PC-9 (cell line): ENCODE measurements at regions not wholly inside any gene's neighbourhood (a gene's known extent, or its start where the extent isn't known, plus 50 kb on each side); places are given as distances from the start of the nearest gene placed in this dataset.

Experiments used
- BruUV-seq: library from RNA; stranded (reverse); fragments of 400-500 nt; replicated peaks from 2 replicates; lab custom pipeline; 2021; lab: Mats Ljungman, UMichigan
- CTCF ChIA-PET: fragments of 300-600 bp; sonication (Branson Sonifier 250); formaldehyde crosslinking; loops from one replicate; lab custom pipeline; 2022; ENCODE audit warnings: antibody characterized with exemption; lab: Charles Lee
- POLR2A ChIA-PET: fragments of 300-600 bp; sonication (Branson Sonifier 250); formaldehyde crosslinking; loops from one replicate; lab custom pipeline; 2022; ENCODE audit warnings: antibody characterized with exemption; ENCODE audit not compliant: unreplicated experiment; lab: Charles Lee
- DNase-seq, 2 experiments: peaks; one replicate each; pipeline versions ENCODE4 v3.0.0 to v3.0.0-alpha.2; 2015 to 2022; ENCODE audit warnings: mixed read lengths in 1 of 2
- H2AFZ ChIP-seq: fragments of 200-600 bp; sonication (generic); 2 replicates; pipeline ENCODE4 v1.8.1; 2017; ENCODE audit warnings: antibody characterized with exemption
- H3F3A ChIP-seq: fragments of 200-600 bp; sonication (generic); 2 replicates; pipeline ENCODE4 v1.8.1; 2017; ENCODE audit warnings: antibody characterized with exemption, mild to moderate bottlenecking, low read depth; ENCODE audit not compliant: insufficient read depth
- H3K27ac ChIP-seq: fragments of 200-600 bp; sonication (generic); 2 replicates; pipeline ENCODE4 v1.6.1; 2016; ENCODE audit warnings: mixed run types
- H3K27me3 ChIP-seq: fragments of 200-600 bp; sonication (generic); 2 replicates; pipeline ENCODE4 v1.6.1; 2016; ENCODE audit warnings: low read depth, mixed run types; ENCODE audit not compliant: insufficient read depth
- H3K36me3 ChIP-seq: fragments of 200-600 bp; sonication (generic); 2 replicates; pipeline ENCODE4 v1.6.1; 2016; ENCODE audit warnings: low read depth, mixed run types
- H3K4me1 ChIP-seq: fragments of 200-600 bp; sonication (generic); replicated peaks from 2 replicates; pipeline ENCODE4 v1.6.1; 2016; ENCODE audit warnings: mixed run types; ENCODE audit not compliant: insufficient read depth
- H3K4me2 ChIP-seq: fragments of 200-600 bp; sonication (generic); 2 replicates; pipeline ENCODE4 v1.6.1; 2017; ENCODE audit warnings: mixed run types
- H3K4me3 ChIP-seq: fragments of 200-600 bp; sonication (generic); 2 replicates; pipeline ENCODE4 v1.6.1; 2016; ENCODE audit warnings: mixed run types
- H3K79me2 ChIP-seq: fragments of 200-600 bp; sonication (generic); 2 replicates; pipeline ENCODE4 v1.6.1; 2017; ENCODE audit warnings: low read depth, mixed run types
- H3K9me2 ChIP-seq: fragments of 200-600 bp; sonication (generic); 2 replicates; pipeline ENCODE4 v1.8.1; 2017; ENCODE audit warnings: mild to moderate bottlenecking; ENCODE audit not compliant: insufficient read depth
- H3K9me3 ChIP-seq: fragments of 200-600 bp; sonication (generic); 2 replicates; pipeline ENCODE4 v1.8.1; 2016; ENCODE audit warnings: low read depth; ENCODE audit not compliant: insufficient read depth
- H4K20me1 ChIP-seq: fragments of 200-600 bp; sonication (generic); 2 replicates; pipeline ENCODE4 v1.8.1; 2017; ENCODE audit not compliant: insufficient read depth
- EZH2 ChIP-seq: fragments of 200-600 bp; sonication (generic); IDR thresholded peaks from 2 replicates; pipeline ENCODE4 v1.8.0; 2017; ENCODE audit warnings: antibody characterized with exemption, low read depth
- intact Hi-C: fragments of 100-400 bp; cut with micrococcal nuclease; formaldehyde crosslinking; loops from one replicate; pipeline ENCODE4 v1.10.0; 2022; ENCODE audit not compliant: unreplicated experiment
- TF ChIP-seq, protein P1 (sequence below): fragments of 200-600 bp; sonication (generic); conservative IDR thresholded peaks from 2 replicates; pipeline ENCODE4 v1.6.1; 2017; ENCODE audit warnings: mixed run types, antibody characterized with exemption, mild to moderate bottlenecking, moderate library complexity

DNA sequence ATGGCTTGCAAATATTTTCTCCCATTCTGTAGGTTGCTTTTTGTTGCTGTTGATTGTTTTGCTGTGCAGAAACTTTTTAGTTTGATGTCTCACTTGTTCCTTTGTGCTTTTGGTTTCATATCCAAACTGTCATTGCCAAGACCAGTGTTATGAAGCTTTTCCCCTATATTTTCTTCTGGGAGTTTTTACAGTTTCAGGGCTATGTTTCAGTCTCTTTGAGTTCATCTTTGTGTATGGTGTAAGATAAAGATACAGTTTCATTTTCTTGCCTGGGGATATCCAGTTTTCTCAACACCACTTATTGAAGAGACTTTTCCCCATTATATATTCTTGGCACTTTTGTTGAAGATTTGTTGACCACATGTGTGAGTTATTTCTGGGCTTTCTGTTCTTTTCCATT lies 139.9 kb downstream of the MRPL57 start:
- no peaks in the 10 kb centered on the region for H3K27me3 ChIP-seq
- H3K4me1 ChIP-seq: no peaks in the 10 kb centered on the region
- no peak overlapping the region for H2AFZ ChIP-seq
- TF ChIP-seq, protein P1, sequence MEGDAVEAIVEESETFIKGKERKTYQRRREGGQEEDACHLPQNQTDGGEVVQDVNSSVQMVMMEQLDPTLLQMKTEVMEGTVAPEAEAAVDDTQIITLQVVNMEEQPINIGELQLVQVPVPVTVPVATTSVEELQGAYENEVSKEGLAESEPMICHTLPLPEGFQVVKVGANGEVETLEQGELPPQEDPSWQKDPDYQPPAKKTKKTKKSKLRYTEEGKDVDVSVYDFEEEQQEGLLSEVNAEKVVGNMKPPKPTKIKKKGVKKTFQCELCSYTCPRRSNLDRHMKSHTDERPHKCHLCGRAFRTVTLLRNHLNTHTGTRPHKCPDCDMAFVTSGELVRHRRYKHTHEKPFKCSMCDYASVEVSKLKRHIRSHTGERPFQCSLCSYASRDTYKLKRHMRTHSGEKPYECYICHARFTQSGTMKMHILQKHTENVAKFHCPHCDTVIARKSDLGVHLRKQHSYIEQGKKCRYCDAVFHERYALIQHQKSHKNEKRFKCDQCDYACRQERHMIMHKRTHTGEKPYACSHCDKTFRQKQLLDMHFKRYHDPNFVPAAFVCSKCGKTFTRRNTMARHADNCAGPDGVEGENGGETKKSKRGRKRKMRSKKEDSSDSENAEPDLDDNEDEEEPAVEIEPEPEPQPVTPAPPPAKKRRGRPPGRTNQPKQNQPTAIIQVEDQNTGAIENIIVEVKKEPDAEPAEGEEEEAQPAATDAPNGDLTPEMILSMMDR: no peak
- TF ChIP-seq EZH2: no peak
- POLR2A ChIA-PET: no interaction called here
- no peak overlapping the region for H3K27ac ChIP-seq
- intact Hi-C loops: no loop called here
- CTCF ChIA-PET: no interaction called here
- H3K36me3 ChIP-seq: no peaks in the 10 kb centered on the region
- H3K4me2 ChIP-seq: no peak overlapping the region
- no peaks in the 10 kb centered on the region for H3K9me3 ChIP-seq
- no TSS peak for BruUV-seq
- no peak overlapping the region for H3K4me3 ChIP-seq
- H3F3A ChIP-seq: no peaks in the 10 kb centered on the region
- H3K9me2 ChIP-seq: no peaks in the 10 kb centered on the region
- DNase-seq: no peak
- no peaks in the 10 kb centered on the region for H4K20me1 ChIP-seq
- H3K79me2 ChIP-seq: no peaks in the 10 kb centered on the region

DNA sequence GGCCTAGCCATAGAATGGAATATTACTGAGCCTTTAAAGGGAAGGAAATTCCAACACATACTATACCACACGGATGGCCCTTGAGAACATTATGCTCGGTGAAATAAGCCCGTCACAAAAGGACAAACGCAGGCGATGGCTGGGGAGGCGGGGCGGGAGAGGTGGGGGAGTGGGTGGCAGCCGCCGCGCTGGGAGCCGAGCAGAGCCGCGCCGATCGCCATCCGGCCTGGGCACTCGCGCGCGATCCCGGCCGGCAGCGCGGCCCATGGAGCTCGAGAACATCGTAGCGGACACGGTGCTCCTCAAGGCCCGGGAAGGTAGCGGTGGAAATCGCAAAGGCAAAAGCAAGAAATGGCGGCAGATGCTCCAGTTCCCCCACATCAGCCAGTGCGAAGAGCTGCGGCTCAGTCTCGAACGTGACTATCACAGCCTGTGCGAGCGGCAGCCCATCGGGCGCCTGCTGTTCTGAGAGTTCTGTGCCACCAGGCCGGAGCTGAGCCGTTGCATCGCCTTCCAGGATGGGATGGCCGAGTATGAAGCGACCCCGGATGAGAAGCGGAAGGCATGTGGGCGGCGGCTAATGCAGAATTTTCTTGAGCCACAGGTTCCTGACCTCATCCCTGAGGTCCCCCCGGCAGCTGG lies 140.1 kb downstream of the ZDHHC20 start:
- Histone ChIP-seq H3K9me2 (no peaks in the 10 kb centered on the region), H3F3A (no peaks in the 10 kb centered on the region), H3K4me2 (no peak overlapping the region), H3K4me1 (no peaks in the 10 kb centered on the region), H3K9me3 (no peaks in the 10 kb centered on the region), H3K79me2 (no peaks in the 10 kb centered on the region), H2AFZ (no peak overlapping the region), H4K20me1 (no peaks in the 10 kb centered on the region), H3K36me3 (no peaks in the 10 kb centered on the region), H3K27ac (no peak overlapping the region), H3K27me3 (no peaks in the 10 kb centered on the region), H3K4me3 (no peak overlapping the region)
- DNase-seq: no peak
- no TSS peak for BruUV-seq
- ChIA-PET POLR2A (interaction anchor here (0.6 kb wide), 2 partner anchors 32 to 479 kb away, joined by 3 to 8 read pairs; no protein-coding TSS in a partner anchor), CTCF (no interaction called here)
- intact Hi-C loops: no loop called here
- TF ChIP-seq, protein P1: no peak
- no peak for TF ChIP-seq EZH2

DNA sequence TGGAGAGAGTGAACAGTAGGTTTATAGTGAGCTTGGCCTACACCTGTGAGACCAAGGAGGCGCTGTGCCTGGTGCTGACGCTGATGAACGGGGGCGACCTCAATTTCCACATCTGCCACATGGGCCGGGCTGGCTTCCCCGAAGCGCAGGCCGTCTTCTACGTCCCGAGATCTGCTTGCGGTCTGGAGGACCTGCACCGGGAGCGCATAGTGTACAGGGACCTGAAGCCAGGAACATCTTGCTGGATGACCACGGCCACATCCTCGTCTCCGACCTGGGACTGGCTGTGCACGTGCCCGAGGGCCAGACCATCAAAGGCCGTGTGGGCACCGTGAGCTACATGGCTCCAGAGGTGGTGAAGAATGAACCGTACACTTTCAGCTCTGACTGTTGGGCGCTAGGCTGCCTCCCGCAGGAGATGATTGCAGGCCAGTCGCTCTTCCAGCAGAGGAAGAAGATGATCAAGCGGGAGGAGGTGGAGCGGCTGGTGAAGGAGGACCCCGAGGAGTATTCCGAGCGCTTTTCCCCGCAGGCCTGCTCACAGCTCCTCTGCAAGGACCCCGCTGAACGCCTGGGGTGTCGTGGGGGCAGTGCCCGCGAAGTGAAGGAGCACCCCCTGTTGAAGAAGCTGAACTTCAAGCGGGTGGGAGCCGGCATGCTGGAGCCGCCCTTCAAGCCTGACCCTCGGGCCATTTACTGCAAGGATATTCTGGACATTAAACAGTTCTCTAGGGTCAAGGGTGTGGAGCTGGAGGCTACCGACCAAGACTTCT lies 139.0 kb downstream of the ZDHHC20 start:
- H3F3A ChIP-seq: no peaks in the 10 kb centered on the region
- no peaks in the 10 kb centered on the region for H3K9me3 ChIP-seq
- H3K27ac ChIP-seq: no peak overlapping the region
- no peaks in the 10 kb centered on the region for H4K20me1 ChIP-seq
- ChIA-PET CTCF (no interaction called here), POLR2A (interaction anchor here (0.6 kb wide), 1 partner anchor 30 kb away, joined by 3 read pairs; no protein-coding TSS in a partner anchor)
- H3K79me2 ChIP-seq: no peaks in the 10 kb centered on the region
- no TSS peak for BruUV-seq
- no peak overlapping the region for H2AFZ ChIP-seq
- H3K9me2 ChIP-seq: no peaks in the 10 kb centered on the region
- H3K4me3 ChIP-seq: no peak overlapping the region
- H3K4me2 ChIP-seq: no peak overlapping the region
- DNase-seq: no peak
- no peaks in the 10 kb centered on the region for H3K27me3 ChIP-seq
- TF ChIP-seq, protein P1: no peak
- TF ChIP-seq EZH2: no peak
- H3K4me1 ChIP-seq: no peaks in the 10 kb centered on the region
- intact Hi-C loops: no loop called here
- H3K36me3 ChIP-seq: no peaks in the 10 kb centered on the region
